GM12878 (cell line): ENCODE measurements at regions not wholly inside any gene's neighbourhood (a gene's known extent, or its start where the extent isn't known, plus 50 kb on each side); places are given as distances from the start of the nearest gene placed in this dataset.

Experiments used
- ATAC-seq: fragments of 200-7000 bp; cut with Tn5 transposase; 3 replicates; pipeline ENCODE4 v1.9.1; 2020; ENCODE audit warnings: mild to moderate bottlenecking, moderate library complexity
- BruUV-seq: library from RNA; stranded (reverse); fragments of 400-500 nt; replicated peaks from 2 replicates; lab custom pipeline; 2021; lab: Mats Ljungman, UMichigan
- CTCF ChIA-PET: fragments of 300-600 bp; sonication (Branson Sonifier 250); formaldehyde crosslinking; extraction: SDS; loops from one replicate; lab custom pipeline; 2021; ENCODE audit warnings: inconsistent platforms; lab: Yijun Ruan, JAX
- POLR2A ChIA-PET: fragments of 350-600 bp; formaldehyde crosslinking; extraction: SDS; loops from one replicate; lab custom pipeline; 2021; ENCODE audit warnings: inconsistent platforms; lab: Charles Lee
- RAD21 ChIA-PET: fragments of 300-600 bp; sonication (Branson Sonifier 250); formaldehyde crosslinking; loops from one replicate; lab custom pipeline; 2023; ENCODE audit warnings: antibody characterized with exemption; ENCODE audit not compliant: unreplicated experiment; lab: Charles Lee
- SMC1A ChIA-PET: fragments of 300-600 bp; sonication (Branson Sonifier 250); formaldehyde crosslinking; loops from one replicate; lab custom pipeline; 2023; ENCODE audit not compliant: unreplicated experiment, uncharacterized antibody; lab: Charles Lee
- DNase-seq: peaks from one replicate; pipeline ENCODE4 v3.0.0-alpha.2; 2011; ENCODE audit warnings: low read depth, low spot score
- FAIRE-seq: peaks from 3 replicates; lab custom pipeline; 2011; peaks lifted over from hg19 to GRCh38; lab: Jason Lieb, UNC
- H2AFZ ChIP-seq: 2 replicates; pipeline ENCODE4 v1.6.0; 2011; ENCODE audit warnings: low read depth, low read length, control low read depth; ENCODE audit not compliant: control insufficient read depth
- H3K27ac ChIP-seq: 2 replicates; pipeline ENCODE4 v1.5.1; 2011; ENCODE audit warnings: control low read depth; ENCODE audit not compliant: control insufficient read depth, insufficient read depth
- H3K27me3 ChIP-seq, 2 experiments: replicated peaks in 1 of 2; 2 replicates each; pipeline versions ENCODE4 v1.6.0 to v1.6.1; 2011; ENCODE audit warnings: low read length in 1 of 2; ENCODE audit not compliant: control insufficient read depth in 2 of 2, insufficient read depth in 2 of 2
- H3K36me3 ChIP-seq, 2 experiments: 2 replicates each; pipeline ENCODE4 v1.5.1; 2011; ENCODE audit warnings: low read length in 1 of 2; ENCODE audit not compliant: control insufficient read depth in 2 of 2, insufficient read depth in 2 of 2
- H3K4me1 ChIP-seq: 2 replicates; pipeline ENCODE4 v1.6.1; 2011; ENCODE audit warnings: mild to moderate bottlenecking, low read length, moderate library complexity, mixed read lengths; ENCODE audit not compliant: control insufficient read depth, insufficient read depth
- H3K4me2 ChIP-seq: 2 replicates; pipeline ENCODE4 v1.6.0; 2011; ENCODE audit warnings: control low read depth; ENCODE audit not compliant: control insufficient read depth, insufficient read depth
- H3K4me3 ChIP-seq: fragments of 200-600 bp; sonication (generic); 2 replicates; pipeline ENCODE4 v1.5.1; 2016
- H3K79me2 ChIP-seq: 2 replicates; pipeline ENCODE4 v1.6.0; 2011; ENCODE audit warnings: low read length; ENCODE audit not compliant: control insufficient read depth, insufficient read depth
- H3K9ac ChIP-seq: 2 replicates; pipeline ENCODE4 v1.8.0; 2011; ENCODE audit warnings: low read length, control low read depth, mixed read lengths; ENCODE audit not compliant: control insufficient read depth, insufficient read depth
- H3K9me3 ChIP-seq: replicated peaks from 3 replicates; pipeline ENCODE4 v1.5.1; 2011; ENCODE audit warnings: mild to moderate bottlenecking, low read length; ENCODE audit not compliant: control insufficient read depth, insufficient read depth
- H4K20me1 ChIP-seq: 2 replicates; pipeline ENCODE4 v1.6.0; 2011; ENCODE audit not compliant: control insufficient read depth, insufficient read depth
- NFYB ChIP-seq: IDR thresholded peaks from 2 replicates; pipeline ENCODE4 v1.6.1; 2011; ENCODE audit warnings: low read depth, mild to moderate bottlenecking, low read length, improper control_type of control experiment, moderate library complexity; ENCODE audit not compliant: insufficient read depth
- NR2C1 ChIP-seq: fragments of 450-650 bp; IDR thresholded peaks from 2 replicates; pipeline ENCODE4 v1.6.1; 2017; ENCODE audit warnings: antibody characterized with exemption, mild to moderate bottlenecking, moderate library complexity
- PAX8 ChIP-seq: fragments of 450-650 bp; IDR thresholded peaks from 2 replicates; pipeline ENCODE4 v1.6.1; 2017; ENCODE audit warnings: mild to moderate bottlenecking, moderate library complexity
- POU2F2 ChIP-seq: IDR thresholded peaks from 3 replicates; pipeline ENCODE4 v1.6.1; 2011; ENCODE audit warnings: low read depth, mild to moderate bottlenecking, low read length, borderline replicate concordance
- SIX5 ChIP-seq: IDR thresholded peaks from 2 replicates; pipeline ENCODE4 v1.6.1; 2011; ENCODE audit warnings: mild to moderate bottlenecking, low read depth, low read length, moderate library complexity; ENCODE audit not compliant: severe bottlenecking
- SMARCA5 ChIP-seq: fragments of 450-650 bp; IDR thresholded peaks from 2 replicates; pipeline ENCODE4 v1.6.1; 2017; ENCODE audit warnings: mild to moderate bottlenecking
- TARDBP ChIP-seq: IDR thresholded peaks from 2 replicates; pipeline ENCODE4 v1.6.1; 2016; ENCODE audit warnings: borderline replicate concordance
- YBX1 ChIP-seq: fragments of 450-650 bp; IDR thresholded peaks from 2 replicates; pipeline ENCODE4 v1.6.1; 2016; ENCODE audit warnings: antibody characterized with exemption
- ZNF24 ChIP-seq: fragments of 450-650 bp; IDR thresholded peaks from 2 replicates; pipeline ENCODE4 v1.6.1; 2017; ENCODE audit warnings: antibody characterized with exemption, mild to moderate bottlenecking
- ZNF622 ChIP-seq: fragments of 450-650 bp; IDR thresholded peaks from 2 replicates; pipeline ENCODE4 v1.6.1; 2017; ENCODE audit warnings: mild to moderate bottlenecking, inconsistent platforms
- WGBS: methylation state at CpG from one replicate; pipeline ENCODE4 v1.1.6; 2016; ENCODE audit warnings: low lambda C conversion rate; ENCODE audit not compliant: insufficient replicate concordance, insufficient coverage; ENCODE audit errors: missing lambda C conversion rate; 5-methylcytosine and 5-hydroxymethylcytosine counted together
- in situ Hi-C: fragments of 300-500 bp; cut with MboI; formaldehyde crosslinking; loops from 9 replicates; pipeline ENCODE4 v1.14.3; 2018; ENCODE audit warnings: mixed read lengths
- intact Hi-C: fragments of 100-400 bp; cut with micrococcal nuclease; formaldehyde crosslinking; loops from one replicate; pipeline ENCODE4 v1.14.2; 2022; ENCODE audit not compliant: unreplicated experiment
- TF ChIP-seq, protein P1 (sequence below): IDR thresholded peaks from 2 replicates; pipeline ENCODE4 v1.6.1; 2011; ENCODE audit warnings: mild to moderate bottlenecking, low read depth, low read length, moderate library complexity; ENCODE audit not compliant: insufficient replicate concordance
- TF ChIP-seq, protein P2 (sequence below): fragments of 450-650 bp; IDR thresholded peaks from 2 replicates; pipeline ENCODE4 v1.6.1; 2018; ENCODE audit warnings: mild to moderate bottlenecking, low read depth, moderate library complexity; ENCODE audit not compliant: partially characterized antibody
- TF ChIP-seq, protein P3 (sequence below): IDR thresholded peaks from 2 replicates; pipeline ENCODE4 v1.6.1; 2012; ENCODE audit warnings: low read length, inconsistent platforms

DNA sequence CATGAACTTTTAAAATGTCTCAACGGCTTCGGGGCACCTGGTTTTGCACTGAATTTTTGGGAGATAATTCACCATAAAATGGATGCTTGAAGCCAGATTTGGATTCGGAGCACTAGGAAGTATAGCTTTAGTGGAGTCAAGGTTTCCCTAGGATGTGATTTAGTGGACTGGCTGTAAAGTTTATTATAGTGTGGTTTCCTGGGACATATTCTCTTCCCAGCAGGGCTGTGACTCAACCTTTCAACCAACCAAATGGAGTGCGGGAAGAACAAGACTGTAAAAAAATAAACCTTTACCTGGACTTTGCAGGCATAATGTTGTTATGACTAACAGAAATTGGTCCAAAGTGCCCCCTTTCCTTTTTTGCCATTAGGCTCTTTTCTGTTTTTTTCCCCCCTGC lies 327.4 kb upstream of the MAN1A1 start:
- ATAC-seq = no peak
- no TSS peak for BruUV-seq
- H2AFZ ChIP-seq = no peak overlapping the region
- H3K79me2 ChIP-seq = no peaks in the 10 kb centered on the region
- H3K9me3 ChIP-seq = no peaks in the 10 kb centered on the region
- ChIA-PET CTCF (interaction anchor here (0.8 kb wide), 1 partner anchor 37 kb away, joined by 3 read pairs; no protein-coding TSS in a partner anchor), POLR2A (interaction anchor here (0.5 to 0.7 kb wide), 3 partner anchors 447 to 965 kb away, joined by 4 to 6 read pairs (median 4); no protein-coding TSS in a partner anchor), SMC1A (no interaction called here), RAD21 (no interaction called here)
- no peak overlapping the region for H3K27ac ChIP-seq
- DNase-seq = no peak
- H3K9ac ChIP-seq = no peak overlapping the region
- no peaks in the 10 kb centered on the region for H3K36me3 ChIP-seq
- no peak for FAIRE-seq
- intact Hi-C loops (no loop called here), in situ Hi-C loops (no loop called here)
- no peak for TF ChIP-seq ZNF24
- TF ChIP-seq SMARCA5 = no peak
- TF ChIP-seq TARDBP = no peak
- TF ChIP-seq YBX1 = no peak
- no peak for TF ChIP-seq POU2F2
- TF ChIP-seq, protein P1, sequence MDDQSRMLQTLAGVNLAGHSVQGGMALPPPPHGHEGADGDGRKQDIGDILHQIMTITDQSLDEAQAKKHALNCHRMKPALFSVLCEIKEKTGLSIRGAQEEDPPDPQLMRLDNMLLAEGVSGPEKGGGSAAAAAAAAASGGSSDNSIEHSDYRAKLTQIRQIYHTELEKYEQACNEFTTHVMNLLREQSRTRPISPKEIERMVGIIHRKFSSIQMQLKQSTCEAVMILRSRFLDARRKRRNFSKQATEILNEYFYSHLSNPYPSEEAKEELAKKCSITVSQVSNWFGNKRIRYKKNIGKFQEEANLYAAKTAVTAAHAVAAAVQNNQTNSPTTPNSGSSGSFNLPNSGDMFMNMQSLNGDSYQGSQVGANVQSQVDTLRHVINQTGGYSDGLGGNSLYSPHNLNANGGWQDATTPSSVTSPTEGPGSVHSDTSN = no peak
- no peak for TF ChIP-seq NR2C1
- no peak for TF ChIP-seq PAX8
- TF ChIP-seq, protein P2, sequence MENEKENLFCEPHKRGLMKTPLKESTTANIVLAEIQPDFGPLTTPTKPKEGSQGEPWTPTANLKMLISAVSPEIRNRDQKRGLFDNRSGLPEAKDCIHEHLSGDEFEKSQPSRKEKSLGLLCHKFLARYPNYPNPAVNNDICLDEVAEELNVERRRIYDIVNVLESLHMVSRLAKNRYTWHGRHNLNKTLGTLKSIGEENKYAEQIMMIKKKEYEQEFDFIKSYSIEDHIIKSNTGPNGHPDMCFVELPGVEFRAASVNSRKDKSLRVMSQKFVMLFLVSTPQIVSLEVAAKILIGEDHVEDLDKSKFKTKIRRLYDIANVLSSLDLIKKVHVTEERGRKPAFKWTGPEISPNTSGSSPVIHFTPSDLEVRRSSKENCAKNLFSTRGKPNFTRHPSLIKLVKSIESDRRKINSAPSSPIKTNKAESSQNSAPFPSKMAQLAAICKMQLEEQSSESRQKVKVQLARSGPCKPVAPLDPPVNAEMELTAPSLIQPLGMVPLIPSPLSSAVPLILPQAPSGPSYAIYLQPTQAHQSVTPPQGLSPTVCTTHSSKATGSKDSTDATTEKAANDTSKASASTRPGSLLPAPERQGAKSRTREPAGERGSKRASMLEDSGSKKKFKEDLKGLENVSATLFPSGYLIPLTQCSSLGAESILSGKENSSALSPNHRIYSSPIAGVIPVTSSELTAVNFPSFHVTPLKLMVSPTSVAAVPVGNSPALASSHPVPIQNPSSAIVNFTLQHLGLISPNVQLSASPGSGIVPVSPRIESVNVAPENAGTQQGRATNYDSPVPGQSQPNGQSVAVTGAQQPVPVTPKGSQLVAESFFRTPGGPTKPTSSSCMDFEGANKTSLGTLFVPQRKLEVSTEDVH = no peak
- TF ChIP-seq SIX5 = no peak
- TF ChIP-seq ZNF622 = no peak
- TF ChIP-seq, protein P3, sequence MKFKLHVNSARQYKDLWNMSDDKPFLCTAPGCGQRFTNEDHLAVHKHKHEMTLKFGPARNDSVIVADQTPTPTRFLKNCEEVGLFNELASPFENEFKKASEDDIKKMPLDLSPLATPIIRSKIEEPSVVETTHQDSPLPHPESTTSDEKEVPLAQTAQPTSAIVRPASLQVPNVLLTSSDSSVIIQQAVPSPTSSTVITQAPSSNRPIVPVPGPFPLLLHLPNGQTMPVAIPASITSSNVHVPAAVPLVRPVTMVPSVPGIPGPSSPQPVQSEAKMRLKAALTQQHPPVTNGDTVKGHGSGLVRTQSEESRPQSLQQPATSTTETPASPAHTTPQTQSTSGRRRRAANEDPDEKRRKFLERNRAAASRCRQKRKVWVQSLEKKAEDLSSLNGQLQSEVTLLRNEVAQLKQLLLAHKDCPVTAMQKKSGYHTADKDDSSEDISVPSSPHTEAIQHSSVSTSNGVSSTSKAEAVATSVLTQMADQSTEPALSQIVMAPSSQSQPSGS = no peak
- no peak for TF ChIP-seq NFYB
- no peaks in the 10 kb centered on the region; a peak in 1 of 4 replicates for H3K27me3 ChIP-seq
- H3K4me2 ChIP-seq = no peak overlapping the region
- H3K4me1 ChIP-seq = no peaks in the 10 kb centered on the region
- no peak overlapping the region for H3K4me3 ChIP-seq
- H4K20me1 ChIP-seq = no peaks in the 10 kb centered on the region
- WGBS = 34% methylated on average over 4 of the region's 4 CpGs
